GM23338 (cell line): ENCODE measurements at regions not wholly inside any gene's neighbourhood (a gene's known extent, or its start where the extent isn't known, plus 50 kb on each side); places are given as distances from the start of the nearest gene placed in this dataset.

Source experiments
- ATAC-seq: fragments of 200-7000 bp; cut with Tn5 transposase; 3 replicates; pipeline ENCODE4 v1.9.1; 2020
- DNase-seq: peaks from one replicate; pipeline ENCODE4 v3.0.0-alpha.2; 2015; ENCODE audit warnings: low spot score
- H2AFZ ChIP-seq: fragments of 200-600 bp; sonication (generic); 2 replicates; pipeline ENCODE4 v1.8.0; 2016; ENCODE audit warnings: antibody characterized with exemption, mild to moderate bottlenecking, moderate library complexity
- H3F3A ChIP-seq: fragments of 200-600 bp; sonication (generic); replicated peaks from 2 replicates; pipeline ENCODE4 v1.8.0; 2017; ENCODE audit warnings: antibody characterized with exemption, mixed run types, low read depth
- H3K27ac ChIP-seq: fragments of 200-600 bp; sonication (generic); 2 replicates; pipeline ENCODE4 v1.6.1; 2016; ENCODE audit warnings: low read depth
- H3K27me3 ChIP-seq: fragments of 200-600 bp; sonication (generic); 2 replicates; pipeline ENCODE4 v1.8.0; 2016; ENCODE audit warnings: mild to moderate bottlenecking, mixed run types, moderate library complexity; ENCODE audit not compliant: insufficient read depth
- H3K36me3 ChIP-seq: fragments of 200-600 bp; sonication (generic); 2 replicates; pipeline ENCODE4 v1.8.0; 2016; ENCODE audit warnings: mild to moderate bottlenecking; ENCODE audit not compliant: insufficient read depth
- H3K4me1 ChIP-seq: fragments of 200-600 bp; sonication (generic); 2 replicates; pipeline ENCODE4 v1.8.0; 2016; ENCODE audit warnings: mild to moderate bottlenecking, moderate library complexity; ENCODE audit not compliant: insufficient read depth
- H3K4me2 ChIP-seq: fragments of 200-600 bp; sonication (generic); 2 replicates; pipeline ENCODE4 v1.7.1; 2017; ENCODE audit warnings: mixed run types
- H3K4me3 ChIP-seq: fragments of 200-600 bp; sonication (generic); 2 replicates; pipeline ENCODE4 v1.6.1; 2016; ENCODE audit warnings: mixed run types
- H3K79me2 ChIP-seq: fragments of 200-600 bp; sonication (generic); replicated peaks from 2 replicates; pipeline ENCODE4 v1.8.0; 2017; ENCODE audit warnings: mild to moderate bottlenecking; ENCODE audit not compliant: insufficient read depth
- H3K9me2 ChIP-seq: fragments of 200-600 bp; sonication (generic); 2 replicates; pipeline ENCODE4 v1.8.0; 2017; ENCODE audit not compliant: insufficient read depth
- H4K20me1 ChIP-seq: fragments of 200-600 bp; sonication (generic); replicated peaks from 2 replicates; pipeline ENCODE4 v1.8.0; 2017; ENCODE audit warnings: mild to moderate bottlenecking; ENCODE audit not compliant: insufficient read depth
- H3K27ac Mint-ChIP-seq: 2 replicates; pipeline ENCODE4 v1.8.0; 2020; ENCODE audit warnings: inconsistent platforms, mild to moderate bottlenecking, moderate library complexity, mixed read lengths
- H3K27me3 Mint-ChIP-seq: 3 replicates; pipeline ENCODE4 v1.8.0; 2022; ENCODE audit warnings: low read depth, mild to moderate bottlenecking, moderate library complexity, mixed read lengths, inconsistent platforms; ENCODE audit not compliant: insufficient read depth, poor library complexity
- H3K36me3 Mint-ChIP-seq: 3 replicates; pipeline ENCODE4 v1.8.0; 2021; ENCODE audit warnings: low read depth, mild to moderate bottlenecking, inconsistent platforms, moderate library complexity, mixed read lengths
- H3K4me1 Mint-ChIP-seq: 3 replicates; pipeline ENCODE4 v1.8.0; 2020; ENCODE audit warnings: mild to moderate bottlenecking, inconsistent platforms, mixed read lengths
- H3K4me3 Mint-ChIP-seq: 3 replicates; pipeline ENCODE4 v1.8.0; 2021; ENCODE audit warnings: moderate library complexity, mild to moderate bottlenecking, inconsistent platforms, mixed read lengths
- H3K9me3 Mint-ChIP-seq: 3 replicates; pipeline ENCODE4 v1.8.0; 2020; ENCODE audit warnings: moderate library complexity, mild to moderate bottlenecking, inconsistent platforms, mixed read lengths
- CREB1 ChIP-seq: fragments of 250-450 bp; sonication (Bioruptor Pico); IDR thresholded peaks from 2 replicates; pipeline ENCODE4 v1.5.0; 2020; ENCODE audit warnings: low read depth, mild to moderate bottlenecking, moderate library complexity
- CTCF ChIP-seq, 2 experiments: fragments of 200-600 bp in 1 of 2; sonication (generic) in 1 of 2; conservative IDR thresholded peaks; 2 replicates each; pipeline versions ENCODE4 v1.5.1 to v1.6.1; 2016 to 2017; ENCODE audit warnings: antibody characterized with exemption in 2 of 2, low read depth in 2 of 2, mild to moderate bottlenecking in 2 of 2, moderate library complexity in 1 of 2
- ETS1 ChIP-seq: IDR thresholded peaks from 2 replicates; pipeline ENCODE4 v1.6.1; 2016; ENCODE audit warnings: antibody characterized with exemption
- EZH2 ChIP-seq: fragments of 200-600 bp; sonication (generic); IDR thresholded peaks from one replicate; pipeline ENCODE4 v1.8.0; 2017; ENCODE audit warnings: antibody characterized with exemption, mild to moderate bottlenecking, low read depth; ENCODE audit not compliant: unreplicated experiment
- EZH2phosphoT487 ChIP-seq: fragments of 200-600 bp; sonication (generic); IDR thresholded peaks from one replicate; pipeline ENCODE4 v1.8.1; 2018; ENCODE audit warnings: antibody characterized with exemption; ENCODE audit not compliant: unreplicated experiment
- JUNB ChIP-seq: IDR thresholded peaks from one replicate; pipeline ENCODE4 v1.6.1; 2016; ENCODE audit warnings: antibody characterized with exemption; ENCODE audit not compliant: unreplicated experiment
- NANOG ChIP-seq: IDR thresholded peaks from 2 replicates; pipeline ENCODE4 v1.6.1; 2016; ENCODE audit warnings: antibody characterized with exemption, borderline replicate concordance
- POLR2AphosphoS5 ChIP-seq: IDR thresholded peaks from 2 replicates; pipeline ENCODE4 v1.6.1; 2016; ENCODE audit warnings: antibody characterized with exemption, low read depth
- REST ChIP-seq: IDR thresholded peaks from one replicate; pipeline ENCODE4 v1.6.1; 2018; ENCODE audit warnings: antibody characterized with exemption; ENCODE audit not compliant: unreplicated experiment
- STAT1 ChIP-seq: IDR thresholded peaks from one replicate; pipeline ENCODE4 v1.6.1; 2016; ENCODE audit warnings: antibody characterized with exemption; ENCODE audit not compliant: unreplicated experiment
- ZNF114 ChIP-seq: fragments of 250-450 bp; sonication (Bioruptor Pico); IDR thresholded peaks from 2 replicates; pipeline ENCODE4 v1.5.0; 2020; ENCODE audit warnings: mild to moderate bottlenecking, moderate library complexity
- ZNF331 ChIP-seq: fragments of 250-450 bp; sonication (Bioruptor Pico); IDR thresholded peaks from 2 replicates; pipeline ENCODE4 v1.5.0; 2020; ENCODE audit warnings: low read depth, mild to moderate bottlenecking, moderate library complexity
- ZNF462 ChIP-seq: fragments of 250-450 bp; sonication (Bioruptor Pico); IDR thresholded peaks from 2 replicates; pipeline ENCODE4 v1.5.0; 2020; ENCODE audit warnings: mild to moderate bottlenecking, moderate library complexity

- no peaks in the 10 kb centered on the region for H3K9me3 Mint-ChIP-seq
- Histone ChIP-seq H3K4me2 (no peak overlapping the region), H2AFZ (peak overlapping the region; percentile 18; the same call in 1 of the 2 replicates), H3K79me2 (no peaks in the 10 kb centered on the region), H3F3A (no peaks in the 10 kb centered on the region), H3K36me3 (no peaks in the 10 kb centered on the region), H4K20me1 (no peaks in the 10 kb centered on the region), H3K9me2 (no peaks in the 10 kb centered on the region), H3K4me3 (no peak overlapping the region), H3K27me3 (no peaks in the 10 kb centered on the region), H3K27ac (no peak overlapping the region), H3K4me1 (peaks cover 9% of the 10 kb centered on the region; the same call in 1 of the 2 replicates)
- peaks cover 4% of the 10 kb centered on the region for H3K27me3 Mint-ChIP-seq
- H3K27ac Mint-ChIP-seq, result no peak overlapping the region
- H3K4me3 Mint-ChIP-seq, result no peak overlapping the region
- no peaks in the 10 kb centered on the region for H3K36me3 Mint-ChIP-seq
- ATAC-seq (no peak), DNase-seq (no peak)
- TF ChIP-seq ZNF114 (CRISPR knock-in tag) (no peak), ZNF331 (CRISPR knock-in tag) (no peak), ETS1 (no peak), REST (no peak), STAT1 (no peak), EZH2 (no peak), JUNB (no peak), CREB1 (no peak), NANOG (no peak), ZNF462 (CRISPR knock-in tag) (no peak), POLR2AphosphoS5 (no peak), CTCF (conservative IDR thresholded peaks at IDR 0.05; ENCODE audit: low read depth in 2 of 2) (no peak), EZH2phosphoT487 (no peak)
- peaks cover 18% of the 10 kb centered on the region; the same call in 2 of the 3 replicates for H3K4me1 Mint-ChIP-seq
Observed at GRCh38 chr2:7468448-7468828, 551.2 kb downstream of the RNF144A start.
